ENCODE measurements at regions not wholly inside any gene's neighbourhood (a gene's known extent, or its start where the extent isn't known, plus 50 kb on each side); places are given as distances from the start of the nearest gene placed in this dataset.

DNA sequence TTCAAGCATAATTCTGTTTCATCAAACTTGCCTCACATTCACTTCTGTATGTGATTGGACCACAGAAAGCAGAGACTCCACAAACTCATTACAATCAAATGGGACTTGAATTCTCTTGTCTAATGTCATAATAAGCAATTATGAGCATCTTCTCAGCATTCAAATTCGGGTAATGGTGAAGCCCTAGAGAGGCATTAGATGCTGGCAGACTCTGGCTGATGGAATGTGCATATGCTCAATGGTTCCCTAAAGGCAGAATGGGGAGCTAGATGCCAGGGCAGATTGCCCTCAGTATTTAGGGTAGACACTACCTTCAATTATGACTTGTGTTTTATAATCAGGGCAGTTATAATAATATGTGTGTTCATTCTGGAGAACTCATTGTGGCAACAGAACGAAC is 127.9 kb downstream of the HDGFL1 start:
- POLR2A ChIA-PET (ENCODE audit: low non-redundant PET): no interaction called here
- CTCF ChIA-PET: no interaction called here
- no peak overlapping the region for H3K27ac ChIP-seq
- TF ChIP-seq, protein P1, sequence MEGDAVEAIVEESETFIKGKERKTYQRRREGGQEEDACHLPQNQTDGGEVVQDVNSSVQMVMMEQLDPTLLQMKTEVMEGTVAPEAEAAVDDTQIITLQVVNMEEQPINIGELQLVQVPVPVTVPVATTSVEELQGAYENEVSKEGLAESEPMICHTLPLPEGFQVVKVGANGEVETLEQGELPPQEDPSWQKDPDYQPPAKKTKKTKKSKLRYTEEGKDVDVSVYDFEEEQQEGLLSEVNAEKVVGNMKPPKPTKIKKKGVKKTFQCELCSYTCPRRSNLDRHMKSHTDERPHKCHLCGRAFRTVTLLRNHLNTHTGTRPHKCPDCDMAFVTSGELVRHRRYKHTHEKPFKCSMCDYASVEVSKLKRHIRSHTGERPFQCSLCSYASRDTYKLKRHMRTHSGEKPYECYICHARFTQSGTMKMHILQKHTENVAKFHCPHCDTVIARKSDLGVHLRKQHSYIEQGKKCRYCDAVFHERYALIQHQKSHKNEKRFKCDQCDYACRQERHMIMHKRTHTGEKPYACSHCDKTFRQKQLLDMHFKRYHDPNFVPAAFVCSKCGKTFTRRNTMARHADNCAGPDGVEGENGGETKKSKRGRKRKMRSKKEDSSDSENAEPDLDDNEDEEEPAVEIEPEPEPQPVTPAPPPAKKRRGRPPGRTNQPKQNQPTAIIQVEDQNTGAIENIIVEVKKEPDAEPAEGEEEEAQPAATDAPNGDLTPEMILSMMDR (conservative IDR thresholded peaks at IDR 0.05; ENCODE audit: low read depth): no peak
- no peak for DNase-seq (ENCODE audit: low spot score)

DNA sequence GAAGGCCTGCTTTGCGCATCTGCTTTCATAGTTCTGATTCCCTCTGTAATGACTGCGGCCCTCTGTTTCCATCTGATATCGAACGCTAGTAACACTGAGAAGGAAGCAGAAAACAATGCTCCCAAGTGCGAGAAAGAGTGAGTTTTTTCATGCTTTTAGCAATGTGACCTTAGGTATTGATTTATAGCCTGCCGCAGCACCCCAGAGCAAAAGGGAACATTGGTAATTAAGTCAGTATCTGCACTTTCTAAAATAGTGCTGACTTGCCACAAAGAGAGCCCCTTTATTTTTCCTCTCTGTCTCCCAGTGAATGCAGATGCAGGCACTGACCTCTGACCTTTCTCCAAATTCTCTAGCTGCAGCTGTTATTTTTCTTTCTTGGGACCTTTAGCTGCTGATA is 129.8 kb downstream of the HDGFL1 start:
- DNase-seq (ENCODE audit: low spot score): no peak
- H3K27ac ChIP-seq: no peak overlapping the region
- TF ChIP-seq, protein P1 (conservative IDR thresholded peaks at IDR 0.05; ENCODE audit: low read depth): no peak
- CTCF ChIA-PET: no interaction called here
- POLR2A ChIA-PET (ENCODE audit: low non-redundant PET): no interaction called here

DNA sequence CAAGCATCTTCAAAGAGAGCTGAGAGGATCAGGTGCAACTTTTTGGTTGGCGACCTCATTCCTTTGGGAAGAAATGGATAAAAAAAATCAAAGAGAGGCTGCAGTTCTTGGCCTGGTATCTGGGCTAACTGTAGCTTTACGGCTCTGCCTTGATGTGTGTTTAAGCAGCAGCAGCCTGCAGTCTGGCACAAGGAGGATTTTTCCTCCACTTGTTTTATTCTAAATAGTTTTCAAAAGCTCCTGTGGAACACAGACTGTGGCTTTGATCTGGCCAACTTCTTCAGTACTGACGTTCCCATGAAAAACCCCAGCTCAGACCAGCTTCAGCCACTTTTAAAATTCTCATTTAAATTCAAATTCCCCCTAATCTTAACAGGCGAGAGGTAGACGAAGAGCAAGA is 137.3 kb downstream of the HDGFL1 start:
- TF ChIP-seq, protein P1 (conservative IDR thresholded peaks at IDR 0.05; ENCODE audit: low read depth): no peak
- H3K27ac ChIP-seq: no peak overlapping the region
- ChIA-PET CTCF (no interaction called here), POLR2A (ENCODE audit: low non-redundant PET) (no interaction called here)
- no peak for DNase-seq (ENCODE audit: low spot score)

DNA sequence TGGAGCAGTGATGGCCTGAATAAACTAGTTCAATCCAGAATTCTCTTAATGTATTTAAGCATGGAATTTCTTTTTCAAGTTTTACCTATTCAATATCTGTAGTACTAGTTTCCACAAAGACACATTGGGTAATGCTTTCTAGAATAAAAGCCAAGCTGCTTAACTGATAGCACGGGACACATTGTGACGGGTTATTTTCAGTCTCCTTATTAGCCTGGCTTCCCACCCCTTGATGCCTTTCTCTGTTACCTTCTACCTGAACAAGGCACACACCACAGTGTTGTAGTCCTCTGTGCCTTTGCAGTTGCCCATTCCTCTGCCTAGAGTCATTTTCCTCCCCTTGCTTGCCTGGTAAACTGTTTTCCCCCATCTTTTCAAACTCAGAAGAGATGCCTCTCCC is 139.1 kb downstream of the HDGFL1 start:
- TF ChIP-seq, protein P1 (conservative IDR thresholded peaks at IDR 0.05; ENCODE audit: low read depth): no peak
- CTCF ChIA-PET: no interaction called here
- POLR2A ChIA-PET (ENCODE audit: low non-redundant PET): no interaction called here
- H3K27ac ChIP-seq: no peak overlapping the region
- DNase-seq (ENCODE audit: low spot score): no peak

DNA sequence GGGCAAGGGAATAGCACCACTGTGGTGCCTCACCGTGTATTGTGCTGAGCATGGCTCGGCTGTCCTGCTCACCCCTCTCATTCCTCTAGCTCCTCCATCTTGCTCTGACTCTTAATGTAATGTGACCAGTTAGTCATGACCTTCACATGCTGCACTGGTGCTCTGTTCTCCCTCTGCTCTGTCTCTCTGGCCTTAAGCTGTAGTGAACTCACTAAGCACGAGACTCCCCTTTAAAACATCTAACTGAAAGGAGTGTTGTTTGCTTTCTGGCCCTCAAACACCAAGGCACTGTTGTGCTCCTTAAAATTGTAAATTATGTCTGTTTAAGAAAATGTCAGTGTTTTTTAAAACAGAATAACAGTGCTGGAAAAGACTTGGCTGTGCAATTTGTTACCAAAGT is 140.4 kb downstream of the HDGFL1 start:
- no peak overlapping the region for H3K27ac ChIP-seq
- ChIA-PET POLR2A (ENCODE audit: low non-redundant PET) (no interaction called here), CTCF (no interaction called here)
- TF ChIP-seq, protein P1 (conservative IDR thresholded peaks at IDR 0.05; ENCODE audit: low read depth): no peak
- no peak for DNase-seq (ENCODE audit: low spot score)

DNA sequence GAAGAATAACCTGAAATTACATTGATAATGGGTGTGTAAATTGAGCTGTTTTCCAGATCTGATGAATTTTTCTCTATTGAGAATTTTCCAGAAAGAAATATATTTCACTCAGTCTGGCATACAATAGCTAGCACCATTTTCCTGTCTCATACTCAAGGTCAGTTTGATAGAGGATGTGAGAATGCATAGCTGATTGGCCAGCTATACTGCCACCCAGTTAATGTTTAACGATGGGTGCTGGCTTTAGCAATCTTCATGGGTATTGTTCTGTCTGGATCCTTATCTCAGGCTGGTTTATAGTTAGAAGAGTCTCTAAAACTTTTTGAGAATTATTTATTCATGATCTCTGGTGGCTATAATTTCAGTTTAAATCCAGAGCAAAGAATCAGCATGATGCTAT is 147.4 kb downstream of the HDGFL1 start:
- POLR2A ChIA-PET (ENCODE audit: low non-redundant PET): interaction anchor here (0.7 kb wide), 1 partner anchor 568 kb away, joined by 6 read pairs; no protein-coding TSS in a partner anchor
- TF ChIP-seq, protein P1 (conservative IDR thresholded peaks at IDR 0.05; ENCODE audit: low read depth): no peak
- H3K27ac ChIP-seq: no peak overlapping the region
- DNase-seq (ENCODE audit: low spot score): no peak
- CTCF ChIA-PET: interaction anchor here (0.7 kb wide), 1 partner anchor 159 kb away, joined by 3 read pairs; no protein-coding TSS in a partner anchor

DNA sequence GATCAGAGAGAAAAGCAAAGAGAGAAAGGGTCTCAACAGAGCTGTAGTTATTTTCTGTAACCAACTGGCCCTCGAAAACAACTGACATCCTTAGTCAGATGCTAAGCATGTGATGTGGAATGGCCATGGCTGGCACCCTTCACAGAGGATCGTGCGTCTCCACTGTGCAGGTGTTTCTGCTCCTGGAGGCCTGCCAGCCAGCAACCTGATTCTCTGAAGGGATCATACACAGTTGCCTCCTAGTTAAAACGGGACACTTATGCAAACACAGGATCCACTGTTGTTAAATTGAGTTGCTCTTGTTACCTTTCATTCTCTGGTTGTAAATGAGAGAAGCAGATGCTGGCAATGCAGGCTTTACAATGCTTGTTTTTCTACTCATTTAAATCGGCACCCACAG is 148.5 kb downstream of the HDGFL1 start:
- CTCF ChIA-PET: interaction anchor here (0.6 kb wide), 1 partner anchor 207 kb away, joined by 4 read pairs; no protein-coding TSS in a partner anchor
- TF ChIP-seq, protein P1 (conservative IDR thresholded peaks at IDR 0.05; ENCODE audit: low read depth): no peak
- no peak overlapping the region for H3K27ac ChIP-seq
- POLR2A ChIA-PET (ENCODE audit: low non-redundant PET): no interaction called here
- DNase-seq (ENCODE audit: low spot score): no peak
